ENCODE measurements at regions not wholly inside any gene's neighbourhood (a gene's known extent, or its start where the extent isn't known, plus 50 kb on each side); places are given as distances from the start of the nearest gene placed in this dataset.

DNA sequence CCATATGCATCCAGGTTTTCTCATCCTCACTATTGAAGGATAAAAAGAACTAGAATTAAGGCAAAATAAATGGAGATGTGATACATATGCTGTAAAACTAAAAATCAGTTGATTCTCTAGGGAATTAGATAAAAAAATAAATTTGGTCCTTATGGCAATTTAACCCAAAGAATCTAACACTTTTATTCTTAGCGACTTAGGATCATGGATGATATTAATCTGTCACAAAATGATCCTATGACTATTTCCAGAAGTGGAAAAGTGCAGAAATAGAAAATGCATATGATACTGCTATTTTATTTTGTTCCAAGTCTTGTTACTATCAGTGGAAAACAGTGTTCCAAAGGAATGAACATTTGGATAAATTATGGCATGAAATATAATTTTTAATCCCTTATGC lies 746.3 kb downstream of the ROBO2 start:
- TF ChIP-seq, protein P1, sequence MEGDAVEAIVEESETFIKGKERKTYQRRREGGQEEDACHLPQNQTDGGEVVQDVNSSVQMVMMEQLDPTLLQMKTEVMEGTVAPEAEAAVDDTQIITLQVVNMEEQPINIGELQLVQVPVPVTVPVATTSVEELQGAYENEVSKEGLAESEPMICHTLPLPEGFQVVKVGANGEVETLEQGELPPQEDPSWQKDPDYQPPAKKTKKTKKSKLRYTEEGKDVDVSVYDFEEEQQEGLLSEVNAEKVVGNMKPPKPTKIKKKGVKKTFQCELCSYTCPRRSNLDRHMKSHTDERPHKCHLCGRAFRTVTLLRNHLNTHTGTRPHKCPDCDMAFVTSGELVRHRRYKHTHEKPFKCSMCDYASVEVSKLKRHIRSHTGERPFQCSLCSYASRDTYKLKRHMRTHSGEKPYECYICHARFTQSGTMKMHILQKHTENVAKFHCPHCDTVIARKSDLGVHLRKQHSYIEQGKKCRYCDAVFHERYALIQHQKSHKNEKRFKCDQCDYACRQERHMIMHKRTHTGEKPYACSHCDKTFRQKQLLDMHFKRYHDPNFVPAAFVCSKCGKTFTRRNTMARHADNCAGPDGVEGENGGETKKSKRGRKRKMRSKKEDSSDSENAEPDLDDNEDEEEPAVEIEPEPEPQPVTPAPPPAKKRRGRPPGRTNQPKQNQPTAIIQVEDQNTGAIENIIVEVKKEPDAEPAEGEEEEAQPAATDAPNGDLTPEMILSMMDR (IDR thresholded peaks at IDR 0.05), result no peak
- TF ChIP-seq POLR2A (IDR thresholded peaks at IDR 0.05), result no peak

Data from Peyer's patch (tissue), 4 donors.